ENCODE measurements at regions not wholly inside any gene's neighbourhood (a gene's known extent, or its start where the extent isn't known, plus 50 kb on each side); places are given as distances from the start of the nearest gene placed in this dataset.
"Not testable (repeated sequence)": the region's sequence is repeated elsewhere in the genome, so short reads cannot be mapped to it uniquely, and the experiment has no call there.

DNA sequence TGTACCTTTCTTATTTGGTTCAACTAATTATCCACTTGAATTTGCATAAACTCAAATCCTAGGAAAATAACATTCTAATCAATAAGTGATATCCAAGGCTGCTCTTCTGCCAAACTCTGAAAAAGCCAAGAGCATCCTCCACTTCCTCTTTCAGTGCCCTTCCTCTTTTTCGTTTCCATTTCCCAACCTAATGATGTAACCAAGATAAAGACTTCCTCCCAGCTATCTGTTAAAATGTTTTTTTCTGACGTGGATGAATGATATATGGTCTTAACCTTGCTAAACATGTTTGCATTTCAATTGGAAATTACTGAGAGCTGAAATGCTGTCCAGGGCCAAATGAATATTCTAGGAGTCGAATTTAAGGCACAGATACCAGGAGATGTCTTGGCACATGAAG is 459.5 kb upstream of the PDE3A start:
- DNase-seq (ENCODE audit: low read depth, low spot score), result no peak

GRCh38 chr12:19909418-19909817 is 458.9 kb upstream of the PDE3A start:
- no peak for DNase-seq (ENCODE audit: low read depth, low spot score)

DNA sequence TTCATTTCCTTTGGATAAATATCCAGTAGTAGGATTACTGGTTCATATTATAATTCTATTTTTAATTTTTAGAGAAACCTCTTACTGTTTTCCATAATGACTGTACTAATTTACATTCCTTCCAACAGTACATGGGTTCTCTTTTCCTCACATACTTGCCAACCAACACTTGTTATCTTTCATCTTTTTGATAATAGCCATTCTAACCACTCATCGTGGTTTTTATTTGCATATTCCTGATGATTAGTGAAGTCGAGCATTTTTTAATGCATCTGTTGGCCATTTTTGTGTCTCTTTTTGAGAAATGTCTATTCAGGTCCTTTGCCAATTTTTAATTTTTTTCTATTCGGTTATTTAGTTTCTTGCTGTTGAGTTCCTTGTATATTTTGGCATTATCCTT is 457.7 kb upstream of the PDE3A start:
- no peak for DNase-seq (ENCODE audit: low read depth, low spot score)

DNA sequence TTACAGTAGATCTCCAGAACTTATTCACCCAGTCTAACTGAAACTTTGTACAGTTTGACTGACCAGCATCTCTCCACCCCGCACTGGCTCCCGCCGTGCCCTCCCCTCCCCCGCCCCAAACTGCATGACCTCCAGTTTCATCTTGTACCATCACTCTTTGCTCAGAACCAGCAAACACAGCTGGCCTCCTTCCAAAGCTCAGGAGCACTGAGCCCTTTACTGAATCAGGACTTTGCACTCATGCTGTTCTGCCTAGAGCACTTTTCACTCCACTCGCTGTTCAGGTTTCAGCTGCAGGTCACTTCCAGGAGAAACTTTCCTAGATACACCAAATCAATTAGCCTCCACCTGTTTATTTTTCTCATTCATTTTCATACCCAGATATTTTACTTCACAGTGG is 455.3 kb upstream of the PDE3A start:
- DNase-seq (ENCODE audit: low read depth, low spot score), result no peak

GRCh38 chr12:19915392-19916195 is 452.7 kb upstream of the PDE3A start:
- DNase-seq (ENCODE audit: low read depth, low spot score), result no peak

GRCh38 chr12:19916196-19916753 is 452.1 kb upstream of the PDE3A start:
- no peak for DNase-seq (ENCODE audit: low read depth, low spot score)

- DNase-seq (ENCODE audit: low read depth, low spot score), result no peak
Observed at GRCh38 chr12:19916974-19917373, 451.4 kb upstream of the PDE3A start.

DNA sequence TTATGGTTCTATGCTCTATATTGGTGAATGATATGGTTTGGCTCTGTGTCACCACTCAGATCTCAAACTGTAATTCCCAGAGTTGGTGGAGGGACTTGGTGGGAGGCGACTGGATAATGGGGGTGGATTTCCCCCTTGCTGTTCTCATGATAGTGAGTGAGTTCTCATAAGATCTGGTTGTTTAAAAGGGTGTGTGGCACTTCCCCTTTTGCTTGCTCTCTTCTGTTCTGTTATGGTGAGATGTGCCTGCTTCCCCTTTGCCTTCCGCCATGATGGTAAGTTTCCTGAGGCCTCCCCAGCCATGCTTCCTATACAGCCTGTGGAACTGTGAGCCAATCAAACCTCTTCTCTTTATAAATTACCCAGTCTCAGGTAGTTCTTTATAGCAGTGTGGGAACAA is 446.6 kb upstream of the PDE3A start:
- DNase-seq (ENCODE audit: low read depth, low spot score), result not testable (repeated sequence)

GRCh38 chr12:19922717-19923116 is 445.6 kb upstream of the PDE3A start:
- DNase-seq (ENCODE audit: low read depth, low spot score), result no peak

- DNase-seq (ENCODE audit: low read depth, low spot score), result no peak
Observed at GRCh38 chr12:19924360-19924759, 444.0 kb upstream of the PDE3A start.

DNA sequence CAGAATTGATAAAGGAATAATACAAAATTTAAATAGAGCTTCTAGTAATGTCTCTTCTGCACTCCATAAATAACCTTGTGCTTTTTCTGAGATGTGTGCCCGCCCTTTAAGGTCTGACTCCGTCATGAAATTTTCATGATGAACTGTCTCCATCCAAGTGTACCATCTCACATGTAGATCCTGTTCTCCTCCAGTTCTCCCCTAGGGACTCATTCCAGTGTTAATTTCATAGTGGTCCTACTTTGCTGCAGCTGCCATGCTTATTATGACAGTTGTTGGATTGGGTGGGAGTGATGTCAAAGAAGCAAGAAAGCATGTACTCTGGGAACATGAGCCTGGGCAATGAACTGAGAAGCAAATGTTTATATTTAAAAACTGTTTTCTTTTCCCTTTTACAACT is 442.5 kb upstream of the PDE3A start:
- no peak for DNase-seq (ENCODE audit: low read depth, low spot score)

DNA sequence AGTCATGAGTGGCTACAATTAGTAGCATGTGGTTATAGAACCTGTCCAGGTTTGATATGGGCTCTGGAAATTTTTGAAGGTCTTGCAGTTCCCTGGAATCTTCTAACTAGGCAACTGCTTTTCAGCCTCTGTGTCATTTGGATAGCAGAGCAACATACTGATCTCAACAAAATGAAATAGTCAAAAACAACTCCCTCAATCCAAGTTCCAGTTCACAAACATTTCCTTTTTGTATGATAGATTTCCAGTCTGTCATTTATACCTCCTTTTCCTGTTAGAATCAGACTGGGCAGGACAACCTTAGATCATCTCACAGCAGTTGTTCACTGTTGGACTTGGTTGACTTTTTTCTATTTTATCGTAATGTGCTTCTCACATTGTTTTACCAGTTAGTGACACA is 442.1 kb upstream of the PDE3A start:
- no peak for DNase-seq (ENCODE audit: low read depth, low spot score)

DNA sequence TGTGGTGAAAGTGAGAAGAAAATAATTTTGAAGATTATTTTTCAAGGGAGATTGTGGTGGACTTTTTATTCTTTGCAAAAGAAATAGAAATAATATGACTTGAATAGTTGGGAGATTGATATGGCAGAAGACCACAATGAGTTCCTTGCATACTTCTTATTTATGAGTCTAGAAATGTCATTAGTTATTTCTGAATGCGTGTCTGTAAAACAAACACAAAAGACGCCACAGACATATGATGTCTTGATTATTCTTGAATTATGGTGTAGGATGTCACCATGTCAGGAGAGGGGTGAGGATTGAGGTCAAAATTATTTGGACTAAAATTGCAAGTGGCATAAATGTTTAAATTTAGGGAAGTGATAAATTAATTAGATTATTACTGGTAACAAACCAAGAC is 440.7 kb upstream of the PDE3A start:
- no peak for DNase-seq (ENCODE audit: low read depth, low spot score)

GRCh38 chr12:19932413-19932812 is 435.9 kb upstream of the PDE3A start:
- no peak for DNase-seq (ENCODE audit: low read depth, low spot score)

DNA sequence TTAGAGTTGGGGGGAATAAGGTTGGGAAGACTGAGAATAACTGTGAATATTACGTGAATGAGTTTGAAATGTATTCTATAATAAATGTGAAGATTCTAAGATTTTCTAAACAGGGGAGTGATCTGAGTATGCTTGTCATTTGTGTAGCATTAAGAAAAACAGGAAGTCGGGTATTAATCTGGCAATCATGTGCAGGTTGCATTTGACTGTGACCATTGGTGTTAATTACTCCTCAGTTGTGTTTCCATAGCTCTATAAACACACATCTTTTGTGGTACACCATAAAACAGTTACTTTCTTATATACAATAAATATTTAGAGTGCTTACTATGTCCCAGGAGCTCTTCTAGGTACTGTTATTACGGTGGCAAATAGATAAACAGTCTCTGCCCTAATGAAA is 434.4 kb upstream of the PDE3A start:
- no peak for DNase-seq (ENCODE audit: low read depth, low spot score)

- DNase-seq (ENCODE audit: low read depth, low spot score), result no peak
Observed at GRCh38 chr12:19937161-19937560, 431.2 kb upstream of the PDE3A start.

DNA sequence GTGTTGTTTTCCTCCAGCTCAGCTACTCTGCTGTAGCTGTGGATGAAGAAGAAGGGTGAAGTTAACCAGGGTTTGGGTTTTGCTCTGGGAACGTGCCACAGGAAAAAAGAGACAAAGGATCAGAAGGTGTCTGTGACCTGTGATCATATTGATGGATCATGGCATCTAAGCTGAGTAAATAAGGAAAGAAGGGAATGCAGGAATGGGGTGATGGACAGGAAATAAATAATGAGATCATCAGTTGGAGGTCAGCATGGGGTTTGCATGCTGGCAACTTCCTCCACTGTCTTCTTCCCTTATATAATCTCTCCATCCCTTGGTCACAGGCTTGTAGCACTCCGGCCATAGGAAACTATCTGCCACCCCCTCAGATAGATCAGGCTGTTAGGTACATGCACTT is 430.3 kb upstream of the PDE3A start:
- no peak for DNase-seq (ENCODE audit: low read depth, low spot score)

DNA sequence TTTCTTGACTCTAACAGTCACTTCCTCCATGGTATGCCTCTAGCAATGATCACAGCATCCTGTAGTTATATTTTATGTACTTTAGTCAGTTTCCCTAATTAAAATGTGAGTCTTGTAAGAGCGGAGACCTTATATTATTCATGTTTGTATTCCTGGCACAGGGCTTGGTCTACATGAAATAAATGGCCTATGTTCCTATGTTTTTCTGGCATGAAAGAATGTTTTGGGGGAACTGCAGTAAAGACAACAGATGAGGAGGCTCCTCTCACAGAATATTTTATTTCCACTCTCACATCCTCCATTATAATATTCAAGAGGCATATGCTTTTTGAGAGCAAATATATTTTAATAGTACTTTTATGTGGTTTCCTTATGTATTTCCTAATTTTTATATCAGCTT is 429.8 kb upstream of the PDE3A start:
- no peak for DNase-seq (ENCODE audit: low read depth, low spot score)

- no peak for DNase-seq (ENCODE audit: low read depth, low spot score)
Observed at GRCh38 chr12:19940267-19940666, 428.1 kb upstream of the PDE3A start.

DNA sequence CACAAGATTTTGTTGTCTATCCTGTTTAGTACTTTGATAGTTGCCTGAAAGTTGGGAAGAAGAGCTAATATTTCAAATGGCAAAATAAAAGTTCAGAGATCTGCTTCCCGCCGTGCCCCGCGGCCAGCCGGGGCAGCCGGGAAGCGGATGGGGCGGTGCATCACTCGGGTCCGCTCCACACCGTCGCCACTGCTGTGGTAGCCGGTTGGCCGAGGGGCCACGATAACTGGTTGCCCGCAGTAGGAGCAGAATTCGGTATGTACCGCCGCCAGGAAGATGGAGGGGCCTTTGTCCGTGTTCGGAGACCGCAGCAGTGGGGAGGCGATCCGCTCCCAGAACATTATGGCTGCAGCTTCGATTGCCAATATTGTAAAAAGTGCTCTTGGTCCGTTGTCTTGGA is 427.2 kb upstream of the PDE3A start:
- DNase-seq (ENCODE audit: low read depth, low spot score), result no peak

DNA sequence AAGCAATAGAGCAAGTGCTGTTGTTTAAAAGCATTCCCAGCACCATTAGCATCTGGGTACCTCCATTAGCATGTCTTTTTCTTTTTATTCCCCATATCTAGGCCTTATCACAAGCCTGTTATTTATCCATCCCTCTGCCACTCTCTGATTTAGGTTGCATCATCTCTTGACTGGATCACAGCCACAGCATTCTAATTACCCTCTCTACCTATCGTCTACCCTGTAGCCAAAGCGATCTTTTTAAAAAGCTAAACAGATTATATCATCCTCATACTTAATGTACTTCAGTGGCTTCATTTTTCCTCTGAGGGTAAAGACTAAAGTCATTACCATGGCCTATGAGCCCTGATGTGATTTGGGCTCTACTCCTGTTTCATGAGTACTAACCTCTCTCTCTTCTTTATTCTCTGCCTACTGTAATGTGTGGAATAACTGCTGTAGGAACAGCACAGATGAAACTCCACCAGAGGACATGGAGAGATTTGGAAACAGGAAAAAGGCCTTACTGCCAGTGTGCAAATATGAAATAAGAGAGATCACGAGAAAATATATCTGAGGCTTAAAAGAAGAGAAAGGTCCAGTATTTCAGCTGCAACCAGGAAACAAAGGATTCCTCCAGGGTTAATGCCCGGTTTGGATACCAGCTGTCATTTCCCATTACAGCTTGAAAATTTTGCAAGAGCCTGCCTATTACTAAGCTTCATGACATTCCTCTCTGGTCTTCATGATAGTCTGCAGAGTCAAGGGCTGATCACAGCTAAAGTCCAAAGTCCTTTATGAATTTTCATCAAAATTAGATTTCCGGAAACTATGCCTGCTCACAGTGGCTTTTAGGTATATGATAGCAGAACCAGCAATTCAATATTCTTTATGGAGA is 422.5 kb upstream of the PDE3A start:
- DNase-seq (ENCODE audit: low read depth, low spot score), result no peak

GRCh38 chr12:19946550-19946949 is 421.8 kb upstream of the PDE3A start:
- DNase-seq (ENCODE audit: low read depth, low spot score), result no peak

GRCh38 chr12:19947344-19947743 is 421.0 kb upstream of the PDE3A start:
- no peak for DNase-seq (ENCODE audit: low read depth, low spot score)
